ENCODE measurements at regions not wholly inside any gene's neighbourhood (a gene's known extent, or its start where the extent isn't known, plus 50 kb on each side); places are given as distances from the start of the nearest gene placed in this dataset.

GRCh38 chr5:66467564-66467963 lies 128.6 kb upstream of the MAST4 start:
- WGBS, 2 experiments (ENCODE audit: insufficient coverage in 2 of 2) = 89% methylated on average over 3 of the region's 4 CpGs; no CpG with 5 or more reads in 1 of the 2 experiments

DNA sequence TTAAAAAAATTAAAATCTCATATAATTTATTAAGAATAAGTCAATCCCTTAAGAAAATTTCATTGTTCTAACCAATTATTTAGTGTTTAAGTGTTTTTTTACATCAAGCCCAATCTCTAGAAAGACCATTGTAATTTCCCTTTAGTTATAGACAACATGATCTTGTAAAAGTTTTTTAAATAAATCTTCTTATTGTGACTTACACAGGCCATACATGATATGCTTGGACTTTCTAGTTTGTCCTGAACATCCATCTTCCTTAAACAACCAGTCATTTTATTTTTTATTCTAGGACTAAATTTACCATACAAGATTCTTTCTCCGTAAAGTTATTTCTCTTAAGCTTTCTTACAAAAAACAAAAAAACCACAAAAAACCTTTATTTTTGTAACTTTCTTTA lies 126.5 kb upstream of the MAST4 start:
- 67 to 100% methylated on average over 1 of the region's 1 CpG for WGBS, 2 experiments (ENCODE audit: insufficient coverage in 2 of 2)
- H3K4me3 ChIP-seq (ENCODE audit: extremely low read depth, insufficient read depth, low read length, poor library complexity, severe bottlenecking) = no peak overlapping the region
- H3K27ac ChIP-seq (ENCODE audit: low read depth, low read length, severe bottlenecking) = no peak overlapping the region
- no peaks in the 10 kb centered on the region for H3K36me3 ChIP-seq (ENCODE audit: control insufficient read depth, insufficient read depth, low read length)
- H3K9me3 ChIP-seq (ENCODE audit: control insufficient read depth, low read length) = peaks cover 35% of the 10 kb centered on the region
- no peaks in the 10 kb centered on the region for H3K4me1 ChIP-seq (ENCODE audit: control insufficient read depth, insufficient read depth, low read length, poor library complexity, severe bottlenecking)

More at GRCh38 chr5:66467564-66467963, 128.6 kb upstream of the MAST4 start:
- Histone ChIP-seq H3K4me1 (ENCODE audit: control insufficient read depth, insufficient read depth, low read length, poor library complexity, severe bottlenecking) (no peaks in the 10 kb centered on the region), H3K27ac (ENCODE audit: low read depth, low read length, severe bottlenecking) (no peak overlapping the region), H3K9me3 (ENCODE audit: control insufficient read depth, low read length) (peaks cover 35% of the 10 kb centered on the region), H3K36me3 (ENCODE audit: control insufficient read depth, insufficient read depth, low read length) (no peaks in the 10 kb centered on the region), H3K4me3 (ENCODE audit: extremely low read depth, insufficient read depth, low read length, poor library complexity, severe bottlenecking) (no peak overlapping the region)

DNA sequence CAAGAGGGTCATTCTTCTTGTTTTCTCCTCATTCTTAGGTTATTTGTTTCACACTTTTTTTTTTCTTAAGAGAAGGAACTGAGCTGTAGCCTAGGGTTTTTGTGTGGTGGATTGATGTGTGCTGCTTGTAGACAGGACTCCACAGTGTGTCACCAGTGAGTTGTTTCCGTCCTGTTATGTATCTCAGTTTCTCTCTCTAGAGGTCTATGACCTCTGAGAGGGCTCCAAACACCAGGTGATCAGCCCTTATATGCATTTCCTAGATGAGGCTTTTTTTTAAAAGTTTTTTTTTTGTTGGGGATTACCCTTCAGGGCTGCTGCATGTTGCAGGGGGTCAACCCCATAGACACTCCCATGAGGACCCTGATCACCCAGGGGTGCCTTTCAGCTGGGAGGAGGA lies 124.2 kb upstream of the MAST4 start:
- Histone ChIP-seq H3K4me1 (ENCODE audit: control insufficient read depth, insufficient read depth, low read length, poor library complexity, severe bottlenecking) (no peaks in the 10 kb centered on the region), H3K36me3 (ENCODE audit: control insufficient read depth, insufficient read depth, low read length) (no peaks in the 10 kb centered on the region), H3K4me3 (ENCODE audit: extremely low read depth, insufficient read depth, low read length, poor library complexity, severe bottlenecking) (no peak overlapping the region), H3K9me3 (ENCODE audit: control insufficient read depth, low read length) (peaks cover 25% of the 10 kb centered on the region), H3K27ac (ENCODE audit: low read depth, low read length, severe bottlenecking) (no peak overlapping the region)
- 75% methylated on average over 1 of the region's 1 CpG; no CpG with 5 or more reads in 1 of the 2 experiments for WGBS, 2 experiments (ENCODE audit: insufficient coverage in 2 of 2)

DNA sequence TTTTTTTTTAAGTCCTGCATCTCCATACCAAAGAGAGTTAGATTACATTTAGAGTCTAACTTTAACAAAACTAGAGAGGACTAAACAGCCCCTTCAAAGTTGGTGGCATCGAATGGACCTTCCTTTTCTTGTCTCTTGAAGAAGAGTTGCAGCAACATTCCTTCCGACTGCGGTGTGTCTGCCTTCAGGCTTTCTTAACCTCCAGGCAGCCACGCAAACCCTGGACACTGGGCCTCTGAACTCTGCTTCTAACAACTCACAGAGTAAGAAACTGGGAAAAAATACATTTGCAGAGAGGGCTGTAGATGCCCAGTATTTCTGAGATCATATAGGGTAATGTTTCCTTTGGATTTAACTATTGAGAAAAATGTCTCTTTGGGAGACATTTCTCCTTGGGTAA lies 120.5 kb upstream of the MAST4 start:
- Histone ChIP-seq H3K36me3 (ENCODE audit: control insufficient read depth, insufficient read depth, low read length) (no peaks in the 10 kb centered on the region), H3K27ac (ENCODE audit: low read depth, low read length, severe bottlenecking) (no peak overlapping the region), H3K9me3 (ENCODE audit: control insufficient read depth, low read length) (peaks cover 7% of the 10 kb centered on the region), H3K4me1 (ENCODE audit: control insufficient read depth, insufficient read depth, low read length, poor library complexity, severe bottlenecking) (no peaks in the 10 kb centered on the region), H3K4me3 (ENCODE audit: extremely low read depth, insufficient read depth, low read length, poor library complexity, severe bottlenecking) (no peak overlapping the region)
- 83 to 87% methylated on average over 3 to 4 of the region's 4 CpGs for WGBS, 2 experiments (ENCODE audit: insufficient coverage in 2 of 2)

- Histone ChIP-seq H3K9me3 (ENCODE audit: control insufficient read depth, low read length) (no peaks in the 10 kb centered on the region), H3K4me1 (ENCODE audit: control insufficient read depth, insufficient read depth, low read length, poor library complexity, severe bottlenecking) (no peaks in the 10 kb centered on the region), H3K36me3 (ENCODE audit: control insufficient read depth, insufficient read depth, low read length) (no peaks in the 10 kb centered on the region), H3K4me3 (ENCODE audit: extremely low read depth, insufficient read depth, low read length, poor library complexity, severe bottlenecking) (no peak overlapping the region), H3K27ac (ENCODE audit: low read depth, low read length, severe bottlenecking) (no peak overlapping the region)
- 85 to 100% methylated on average over 1 to 2 of the region's 2 CpGs for WGBS, 2 experiments (ENCODE audit: insufficient coverage in 2 of 2)
Observed at GRCh38 chr5:66477596-66477995, 118.6 kb upstream of the MAST4 start.

GRCh38 chr5:66494437-66494836 lies 101.8 kb upstream of the MAST4 start:
- Histone ChIP-seq H3K36me3 (ENCODE audit: control insufficient read depth, insufficient read depth, low read length) (no peaks in the 10 kb centered on the region), H3K9me3 (ENCODE audit: control insufficient read depth, low read length) (peaks cover 4% of the 10 kb centered on the region), H3K4me1 (ENCODE audit: control insufficient read depth, insufficient read depth, low read length, poor library complexity, severe bottlenecking) (no peaks in the 10 kb centered on the region), H3K27ac (ENCODE audit: low read depth, low read length, severe bottlenecking) (no peak overlapping the region), H3K4me3 (ENCODE audit: extremely low read depth, insufficient read depth, low read length, poor library complexity, severe bottlenecking) (no peak overlapping the region)
- 66 to 67% methylated on average over 4 to 5 of the region's 5 CpGs for WGBS, 2 experiments (ENCODE audit: insufficient coverage in 2 of 2)

DNA sequence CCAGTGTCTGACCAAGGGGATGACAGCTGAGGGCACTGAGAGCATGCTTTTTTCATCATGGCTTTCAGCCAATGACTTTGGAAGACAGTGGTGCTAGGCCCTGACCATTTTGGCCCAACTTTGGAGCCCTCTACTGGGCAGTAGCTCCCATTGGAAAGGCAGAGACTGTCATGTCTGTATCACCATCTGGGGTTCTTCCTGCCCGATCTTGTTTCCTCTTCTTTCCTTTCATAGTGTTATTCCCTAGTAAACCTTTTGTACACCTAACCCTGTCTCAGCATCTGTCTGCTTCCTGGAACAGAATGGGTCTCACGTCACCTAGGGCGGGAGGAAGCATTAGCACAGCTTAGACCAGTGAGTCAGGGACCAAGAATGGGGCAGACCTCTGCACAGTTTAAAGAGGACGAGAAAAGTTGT lies 97.4 kb upstream of the MAST4 start:
- Histone ChIP-seq H3K9me3 (ENCODE audit: control insufficient read depth, low read length) (no peaks in the 10 kb centered on the region), H3K27ac (ENCODE audit: low read depth, low read length, severe bottlenecking) (no peak overlapping the region), H3K36me3 (ENCODE audit: control insufficient read depth, insufficient read depth, low read length) (no peaks in the 10 kb centered on the region), H3K4me1 (ENCODE audit: control insufficient read depth, insufficient read depth, low read length, poor library complexity, severe bottlenecking) (no peaks in the 10 kb centered on the region), H3K4me3 (ENCODE audit: extremely low read depth, insufficient read depth, low read length, poor library complexity, severe bottlenecking) (no peak overlapping the region)
- 83 to 98% methylated on average over 4 of the region's 4 CpGs for WGBS, 2 experiments (ENCODE audit: insufficient coverage in 2 of 2)

DNA sequence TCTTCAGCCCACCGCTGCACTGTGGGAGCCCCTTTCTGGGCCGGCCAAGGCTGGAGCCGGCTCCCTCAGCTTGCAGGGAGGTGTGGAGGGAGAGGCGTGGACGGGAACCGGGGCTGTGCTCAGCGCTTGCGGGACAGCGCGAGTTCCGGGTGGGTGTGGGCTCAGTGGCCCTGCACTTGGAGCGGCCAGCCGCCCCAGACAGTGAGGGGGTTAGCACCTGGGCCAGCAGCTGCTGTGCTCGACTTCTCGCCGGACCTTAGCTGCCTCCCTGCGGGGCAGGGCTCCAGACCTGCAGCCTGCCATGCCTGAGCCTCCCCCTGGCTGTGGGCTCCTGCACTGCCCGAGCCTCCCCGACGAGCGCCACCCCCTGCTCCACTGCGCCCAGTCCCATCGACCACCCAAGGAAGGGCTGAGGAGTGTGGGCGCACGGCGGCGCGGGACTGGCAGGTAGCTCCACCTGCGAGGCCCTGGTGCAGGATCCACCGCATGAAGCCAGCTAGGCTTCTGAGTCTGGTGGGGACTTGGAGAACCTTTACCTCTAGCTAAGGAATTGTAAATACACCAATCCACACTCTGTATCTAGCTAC lies 92.9 kb upstream of the MAST4 start:
- Histone ChIP-seq H3K9me3 (ENCODE audit: control insufficient read depth, low read length) (no peaks in the 10 kb centered on the region), H3K36me3 (ENCODE audit: control insufficient read depth, insufficient read depth, low read length) (no peaks in the 10 kb centered on the region), H3K27ac (ENCODE audit: low read depth, low read length, severe bottlenecking) (no peak overlapping the region), H3K4me3 (ENCODE audit: extremely low read depth, insufficient read depth, low read length, poor library complexity, severe bottlenecking) (no peak overlapping the region), H3K4me1 (ENCODE audit: control insufficient read depth, insufficient read depth, low read length, poor library complexity, severe bottlenecking) (no peaks in the 10 kb centered on the region)
- WGBS, 2 experiments (ENCODE audit: insufficient coverage in 2 of 2) = 97% methylated on average over 24 to 25 of the region's 30 CpGs

DNA sequence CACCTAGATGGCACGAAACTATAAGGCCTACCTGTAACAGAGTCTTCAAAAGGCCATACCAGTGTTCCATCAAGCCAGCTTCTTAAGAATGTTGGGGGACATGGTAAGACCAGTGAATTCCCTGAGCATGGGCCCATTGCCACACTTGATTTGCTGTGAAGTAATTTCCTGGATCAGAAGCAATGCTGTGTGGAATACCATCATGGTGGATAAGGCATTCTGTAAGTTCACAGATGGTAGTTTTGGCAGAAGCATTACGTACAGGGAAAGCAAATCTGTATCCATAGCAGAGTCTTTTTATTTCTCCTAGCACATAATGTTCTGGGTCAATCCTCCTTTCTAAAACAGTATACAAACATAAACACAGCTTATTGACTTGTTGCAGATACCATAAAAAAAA lies 89.1 kb upstream of the MAST4 start:
- Histone ChIP-seq H3K4me1 (ENCODE audit: control insufficient read depth, insufficient read depth, low read length, poor library complexity, severe bottlenecking) (no peaks in the 10 kb centered on the region), H3K27ac (ENCODE audit: low read depth, low read length, severe bottlenecking) (no peak overlapping the region), H3K4me3 (ENCODE audit: extremely low read depth, insufficient read depth, low read length, poor library complexity, severe bottlenecking) (no peak overlapping the region), H3K36me3 (ENCODE audit: control insufficient read depth, insufficient read depth, low read length) (no peaks in the 10 kb centered on the region), H3K9me3 (ENCODE audit: control insufficient read depth, low read length) (no peaks in the 10 kb centered on the region)
- WGBS, 2 experiments (ENCODE audit: insufficient coverage in 2 of 2) = 100% methylated on average over 1 of the region's 2 CpGs; no CpG with 5 or more reads in 1 of the 2 experiments

DNA sequence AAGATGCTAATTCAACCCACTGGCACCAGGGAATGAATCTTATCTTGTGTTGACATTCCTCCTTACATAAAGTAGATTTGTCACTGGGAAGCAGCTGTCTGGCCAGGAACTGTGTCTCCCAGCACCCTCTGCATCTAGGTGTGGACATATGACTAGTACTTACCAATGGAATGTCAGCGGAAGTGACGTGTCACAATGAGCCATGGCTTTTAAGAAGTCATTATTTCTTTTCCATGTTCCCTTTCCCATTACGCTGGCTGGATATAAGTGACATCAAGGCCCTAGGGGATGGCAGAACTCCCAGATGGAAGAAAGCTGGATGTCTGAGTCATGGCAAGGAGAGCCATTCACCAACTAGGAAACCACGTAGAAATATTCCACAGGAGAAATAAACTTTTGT lies 84.7 kb upstream of the MAST4 start:
- Histone ChIP-seq H3K36me3 (ENCODE audit: control insufficient read depth, insufficient read depth, low read length) (no peaks in the 10 kb centered on the region), H3K27ac (ENCODE audit: low read depth, low read length, severe bottlenecking) (no peak overlapping the region), H3K9me3 (ENCODE audit: control insufficient read depth, low read length) (no peaks in the 10 kb centered on the region), H3K4me3 (ENCODE audit: extremely low read depth, insufficient read depth, low read length, poor library complexity, severe bottlenecking) (no peak overlapping the region), H3K4me1 (ENCODE audit: control insufficient read depth, insufficient read depth, low read length, poor library complexity, severe bottlenecking) (no peaks in the 10 kb centered on the region)
- WGBS, 2 experiments (ENCODE audit: insufficient coverage in 2 of 2) = 100% methylated on average over 1 to 3 of the region's 4 CpGs

GRCh38 chr5:66513130-66513529 lies 83.1 kb upstream of the MAST4 start:
- H3K4me1 ChIP-seq (ENCODE audit: control insufficient read depth, insufficient read depth, low read length, poor library complexity, severe bottlenecking) = no peaks in the 10 kb centered on the region
- WGBS, 2 experiments (ENCODE audit: insufficient coverage in 2 of 2) = 80 to 100% methylated on average over 1 to 3 of the region's 3 CpGs
- H3K36me3 ChIP-seq (ENCODE audit: control insufficient read depth, insufficient read depth, low read length) = no peaks in the 10 kb centered on the region
- no peak overlapping the region for H3K4me3 ChIP-seq (ENCODE audit: extremely low read depth, insufficient read depth, low read length, poor library complexity, severe bottlenecking)
- no peaks in the 10 kb centered on the region for H3K9me3 ChIP-seq (ENCODE audit: control insufficient read depth, low read length)
- no peak overlapping the region for H3K27ac ChIP-seq (ENCODE audit: low read depth, low read length, severe bottlenecking)
